Stimulated activated naive CD8-positive, alpha-beta T cell treated with anti-CD3 and anti-CD28 coated beads, Interleukin-15, Interleukin-2, amounts not matched to agents 100 U/mL and 50 U/mL, for 24 hours (primary cell): ENCODE measurements at regions not wholly inside any gene's neighbourhood (a gene's known extent, or its start where the extent isn't known, plus 50 kb on each side); places are given as distances from the start of the nearest gene placed in this dataset.

ENCODE experiments used
- ATAC-seq: fragments of 150-1000 bp; cut with Tn5 transposase; one replicate; pipeline ENCODE4 v1.10.0; 2021
- DNase-seq: peaks from one replicate; pipeline ENCODE4 v3.0.0; 2021

DNA sequence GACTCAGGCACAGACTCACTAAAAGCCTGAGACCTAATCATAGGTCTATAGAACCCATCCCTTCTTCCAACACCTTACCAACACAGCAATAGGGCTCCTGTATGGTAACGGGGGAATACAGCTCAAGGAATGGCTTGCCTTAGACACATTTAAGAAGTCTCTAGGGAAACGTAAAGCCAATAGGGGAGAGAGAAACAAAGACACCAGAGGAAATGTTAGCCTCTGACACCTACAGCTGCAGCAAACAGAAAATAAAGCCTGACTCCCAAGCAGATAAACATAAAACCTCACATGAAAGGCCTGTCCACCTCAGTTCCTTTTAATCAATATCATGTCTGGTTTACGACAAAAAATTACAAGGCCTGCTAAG, 51.1 kb upstream of the NCOA1 start:
- no peak for DNase-seq
- ATAC-seq = no peak

DNA sequence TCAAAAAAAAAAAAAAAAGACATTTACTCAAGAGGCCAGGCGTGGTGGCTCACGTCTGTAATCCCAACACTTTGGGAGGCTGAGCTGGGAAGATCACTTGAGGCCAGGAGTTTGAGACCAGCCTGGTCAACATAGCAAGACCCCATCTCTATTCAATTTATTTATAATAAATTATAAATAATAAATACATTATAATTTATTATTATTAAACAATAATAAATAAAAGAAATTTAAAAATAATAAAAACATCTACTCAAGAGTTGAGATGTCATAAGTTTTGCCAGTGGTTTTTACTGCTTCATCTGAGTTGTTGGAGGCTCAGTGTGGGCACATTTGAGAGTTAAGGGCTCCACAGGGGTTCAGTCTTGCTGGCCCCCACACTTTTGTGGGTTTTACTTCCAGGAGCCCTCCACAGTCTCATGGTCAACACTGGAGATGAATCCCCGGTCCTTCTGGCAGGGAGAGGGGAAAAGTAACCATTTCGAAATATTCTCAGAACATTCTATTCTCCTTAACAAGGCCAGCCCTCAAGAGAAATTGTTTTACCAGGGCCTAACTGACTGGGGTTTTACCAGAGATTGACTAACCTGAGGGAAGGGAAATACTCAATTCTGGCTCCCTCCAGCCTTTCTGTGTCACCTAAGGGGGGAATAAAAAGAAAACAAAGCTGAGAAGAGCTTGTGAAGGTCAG, 51.6 kb upstream of the NCOA1 start:
- no peak for ATAC-seq
- DNase-seq = no peak

DNA sequence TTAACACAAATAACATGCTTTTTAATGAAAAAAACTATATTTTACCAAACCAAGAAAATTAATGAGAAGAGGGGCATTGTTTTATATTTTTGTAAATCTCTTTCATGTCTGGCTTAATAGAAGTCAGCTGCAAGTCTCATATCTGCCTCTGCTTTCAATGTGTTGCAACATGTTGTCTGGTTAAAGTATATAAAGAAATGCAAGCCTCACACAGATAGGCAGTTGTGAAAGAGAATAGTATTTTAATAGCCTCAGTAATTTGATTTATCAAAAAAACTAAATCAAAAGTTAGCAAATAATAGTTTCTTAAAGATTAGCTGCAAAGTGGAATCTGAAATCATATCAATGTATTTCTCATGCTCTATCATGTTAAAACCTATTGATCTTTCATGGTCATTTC, 52.9 kb upstream of the NCOA1 start:
- ATAC-seq (no peak), DNase-seq (no peak)

DNA sequence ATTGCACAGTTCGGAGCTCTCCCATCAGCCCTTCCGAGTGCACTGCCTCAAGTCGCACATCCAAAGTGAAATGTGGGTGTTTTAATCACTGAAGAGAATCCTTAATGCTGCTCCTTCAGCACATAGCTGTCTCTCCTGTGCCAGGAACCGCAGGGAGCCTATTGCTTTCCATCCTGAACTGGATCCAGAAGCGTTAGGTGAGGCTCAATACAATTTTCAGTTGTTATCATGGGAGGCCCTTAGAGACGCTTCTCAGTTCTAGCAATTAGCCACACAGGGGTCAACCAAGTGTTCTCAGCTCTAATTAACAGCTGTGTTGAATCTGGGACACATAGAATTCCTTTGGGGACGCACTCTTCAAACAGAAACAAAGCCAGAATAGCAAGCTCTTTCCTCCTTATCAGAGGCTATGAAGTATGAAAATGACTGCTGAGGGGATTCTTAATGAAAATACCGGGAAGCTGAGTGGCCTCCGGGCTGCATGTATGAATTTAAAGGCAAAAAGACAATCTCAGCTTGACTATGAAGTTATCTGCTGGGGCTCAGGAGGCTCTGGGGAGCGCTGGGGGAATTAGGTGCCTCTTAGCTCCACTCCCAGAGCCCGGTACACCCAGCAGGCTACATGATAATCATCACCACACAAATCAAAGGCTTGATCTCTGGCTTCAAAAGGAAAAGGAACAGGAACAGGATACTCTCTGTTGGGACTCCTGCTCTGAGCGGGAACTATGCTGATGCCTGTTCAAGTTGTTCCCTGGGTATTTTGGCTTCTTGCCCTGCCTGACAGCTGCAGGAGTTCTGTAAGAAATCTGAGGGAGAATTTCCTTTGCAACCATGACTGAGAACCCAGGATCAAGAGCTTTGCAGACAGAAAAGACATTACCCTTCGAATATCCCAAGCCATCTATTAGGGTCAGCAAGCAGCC, 55.4 kb upstream of the NCOA1 start:
- DNase-seq = no peak
- ATAC-seq = no peak

DNA sequence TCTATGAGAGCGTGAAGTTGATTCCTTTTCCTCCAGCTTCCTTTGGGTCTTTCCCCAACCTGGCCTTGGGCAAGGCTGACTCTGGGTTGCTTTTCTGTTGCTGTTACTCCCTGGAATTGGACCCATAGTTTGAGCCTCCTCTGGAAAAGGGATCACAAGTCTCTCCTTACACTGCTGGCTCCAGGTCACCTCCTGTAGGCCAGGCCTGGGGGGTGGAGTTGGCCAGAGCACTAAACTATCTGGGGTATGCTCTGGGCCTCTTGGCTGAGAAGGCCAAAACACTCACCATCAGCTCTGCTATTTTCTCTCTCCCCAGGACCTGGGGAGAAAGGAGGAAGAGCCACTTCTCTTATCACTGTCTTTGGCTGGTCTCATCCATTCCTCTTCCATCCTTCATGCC, 56.5 kb upstream of the NCOA1 start:
- ATAC-seq = no peak
- DNase-seq = no peak

DNA sequence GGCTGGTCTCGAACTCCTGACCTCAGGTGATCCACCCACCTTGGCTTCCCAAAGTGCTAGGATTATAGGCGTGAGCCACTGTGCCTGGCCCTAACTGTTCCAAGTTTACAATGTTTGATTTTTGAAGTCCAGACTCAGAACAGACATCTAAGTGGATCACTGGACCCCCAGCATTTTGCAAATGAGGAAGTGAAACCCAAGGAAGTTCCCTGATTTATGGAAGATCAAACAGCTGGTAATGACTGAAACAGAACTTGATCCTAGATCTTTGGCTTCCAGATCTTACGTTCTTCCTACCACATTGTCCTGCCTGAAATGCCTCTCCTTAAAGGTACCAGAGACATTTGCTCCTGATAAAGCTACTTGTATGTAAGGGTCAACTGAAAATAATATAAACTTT, 58.3 kb upstream of the NCOA1 start:
- DNase-seq = no peak
- no peak for ATAC-seq

DNA sequence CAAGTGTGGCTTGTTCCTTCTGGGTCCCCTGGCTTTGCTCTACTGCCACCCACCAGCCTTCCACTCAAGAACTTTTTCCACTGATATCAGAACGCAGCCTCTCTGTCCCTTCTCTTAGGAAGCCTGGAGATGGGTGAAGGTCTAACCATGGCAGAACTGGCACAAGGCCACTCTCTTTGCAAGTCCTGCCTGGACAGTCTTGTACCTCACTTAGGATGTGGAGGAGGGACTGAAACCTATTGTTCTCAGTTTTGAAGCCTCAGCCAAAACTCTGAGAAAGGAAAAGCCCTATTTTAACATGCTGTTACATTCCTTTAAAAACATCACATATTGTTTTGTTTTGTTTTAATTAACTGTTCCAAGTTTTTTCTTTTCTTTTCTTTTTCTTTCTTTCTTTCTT, 58.9 kb upstream of the NCOA1 start:
- no peak for ATAC-seq
- no peak for DNase-seq

DNA sequence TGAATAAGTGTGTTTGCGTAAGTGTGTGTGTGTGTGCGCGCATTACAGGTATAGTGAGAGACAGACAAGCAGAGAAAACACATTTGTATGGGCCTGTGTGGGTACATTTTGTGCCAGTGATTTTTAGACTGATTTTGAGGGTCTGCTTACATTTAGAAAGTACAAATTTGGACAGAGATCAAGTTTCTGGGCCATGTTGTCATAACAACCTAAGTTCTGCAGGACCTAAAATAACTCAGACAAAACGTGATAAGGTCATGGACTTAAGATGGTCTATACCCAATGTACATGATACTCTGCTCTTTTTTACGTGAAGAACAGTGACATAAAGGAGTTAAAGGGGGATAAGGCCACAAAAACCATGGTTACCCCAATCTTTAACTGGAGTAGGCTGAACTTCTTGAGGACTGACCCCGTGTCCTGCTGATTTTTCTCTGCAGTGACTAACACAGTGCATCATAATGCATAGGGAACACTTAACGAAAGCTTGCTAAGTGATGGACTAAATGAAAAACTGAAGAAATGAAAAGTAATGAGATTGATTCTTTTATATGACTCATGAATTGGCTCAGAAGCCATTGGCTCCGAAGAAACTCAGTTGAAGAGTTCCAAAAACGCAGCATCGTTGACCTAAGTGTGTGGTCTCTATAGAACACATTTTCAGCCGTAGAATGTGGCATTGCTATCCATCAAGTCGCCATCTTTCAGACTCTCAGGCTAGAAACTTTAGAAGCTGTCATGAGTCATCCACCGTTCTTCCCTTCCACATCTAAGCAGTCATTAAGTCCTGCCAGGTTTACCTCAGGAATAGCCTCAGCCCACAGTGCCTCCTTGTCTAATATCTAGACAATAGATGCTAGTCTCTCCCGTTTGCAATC, 61.6 kb upstream of the NCOA1 start:
- DNase-seq = no peak
- ATAC-seq = no peak

DNA sequence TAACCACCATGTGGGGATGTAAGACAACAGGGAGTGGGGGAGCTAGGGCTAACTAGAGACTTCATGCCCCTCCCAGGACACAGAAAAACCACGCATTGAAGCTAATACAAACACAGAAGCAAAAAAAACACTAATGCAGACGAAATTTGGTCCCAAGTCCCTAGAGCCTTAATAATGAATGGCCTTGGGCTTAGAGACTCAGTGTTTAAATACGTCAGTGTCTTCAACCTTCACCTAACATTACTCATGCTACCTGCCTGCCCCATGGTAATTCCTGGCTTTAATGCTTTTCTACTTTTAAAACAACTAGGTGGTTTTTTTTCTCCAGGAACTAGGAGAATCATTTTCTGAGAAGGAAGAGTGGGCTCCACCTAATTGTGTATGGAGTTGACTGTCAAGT, 64.1 kb upstream of the ITSN2 start:
- ATAC-seq (no peak), DNase-seq (no peak)

DNA sequence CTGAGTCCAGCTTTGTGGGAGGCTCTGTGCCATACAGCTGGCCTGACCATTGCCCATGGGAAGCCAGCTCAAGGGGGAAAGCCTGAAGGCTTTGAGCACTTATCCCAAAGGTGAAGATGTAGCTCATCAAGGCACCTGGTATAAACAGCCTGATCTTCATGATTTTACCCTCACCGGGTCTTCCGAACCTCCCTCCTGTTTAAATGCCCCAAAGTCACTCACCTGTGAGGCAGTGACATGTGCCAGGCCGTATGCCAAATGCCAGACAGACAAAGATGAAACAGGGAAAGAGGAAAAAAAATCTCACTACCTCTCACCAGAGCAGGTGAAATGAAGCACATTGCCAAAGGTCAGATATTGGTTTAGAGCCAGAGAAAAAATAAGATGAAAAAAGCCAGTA, 62.8 kb upstream of the ITSN2 start:
- DNase-seq (no peak), ATAC-seq (no peak)

DNA sequence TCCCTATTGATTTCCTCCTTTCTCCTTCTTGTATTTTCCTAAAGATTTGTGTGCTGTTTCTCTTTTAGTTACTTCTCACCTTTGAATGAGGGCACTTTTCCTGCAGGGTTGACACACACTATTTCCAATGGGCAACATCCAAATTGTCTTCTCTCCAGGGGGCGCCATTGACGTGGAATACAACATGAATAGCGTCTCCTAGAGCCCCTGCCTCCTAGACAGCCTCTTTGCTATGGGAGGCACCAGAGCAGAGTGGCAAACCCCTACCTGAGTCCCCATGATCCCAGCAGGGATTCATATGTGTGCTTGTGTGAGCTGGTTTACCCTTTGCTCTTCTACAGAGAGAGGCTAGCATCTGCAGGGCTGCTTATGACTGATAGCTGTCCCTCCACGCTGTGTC, 61.3 kb upstream of the ITSN2 start:
- ATAC-seq (peak; percentile 49), DNase-seq (peak; percentile 74)

DNA sequence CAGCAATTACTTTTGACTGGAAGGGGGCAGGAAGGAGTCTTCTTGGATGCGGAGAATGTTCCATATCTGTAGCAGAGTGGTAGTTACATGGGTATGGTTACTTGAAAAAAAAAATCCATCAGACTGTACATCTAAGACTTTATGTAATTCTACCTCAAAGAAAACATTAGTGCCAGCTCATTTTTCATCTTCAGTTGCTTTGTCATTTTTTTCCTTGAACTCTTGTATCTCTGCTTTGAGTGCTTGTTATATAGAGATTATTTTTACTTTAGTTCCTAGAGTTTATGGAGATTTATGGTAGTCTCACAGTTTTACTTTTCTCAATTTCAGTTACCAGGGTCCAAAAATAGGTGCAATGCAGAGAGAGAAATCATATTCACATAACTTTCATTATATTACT, 60.0 kb upstream of the ITSN2 start:
- no peak for DNase-seq

DNA sequence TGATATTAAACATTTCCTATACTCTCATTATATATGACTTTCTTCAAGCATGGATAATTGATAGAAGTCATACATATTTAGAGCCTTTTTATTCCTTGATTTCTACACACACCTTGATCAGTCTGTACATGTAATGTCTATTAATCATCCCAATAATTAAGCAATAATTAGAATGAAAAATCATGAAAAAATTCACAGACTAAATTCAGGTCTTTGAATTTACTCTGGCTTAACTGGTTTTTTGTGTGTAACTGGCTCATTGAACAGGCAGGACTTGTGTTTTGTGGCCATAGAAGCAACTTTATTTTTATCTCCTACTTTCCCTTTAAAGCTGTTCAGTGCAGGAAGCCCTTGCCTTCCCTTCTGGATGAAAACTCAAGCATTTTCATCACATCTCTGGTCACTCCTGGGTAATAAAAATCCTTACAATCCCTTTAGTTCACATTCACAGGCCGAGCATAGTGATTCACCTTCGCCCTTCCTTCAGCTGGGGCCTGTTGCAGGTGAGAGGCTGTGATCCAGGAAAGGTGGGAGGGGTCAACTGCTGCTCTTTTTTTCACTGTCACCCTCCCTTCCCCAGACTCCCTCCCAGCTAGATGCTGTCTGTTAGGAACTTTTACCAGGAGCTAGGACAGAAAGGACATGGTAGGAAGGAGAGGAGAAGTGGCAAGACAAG, 58.0 kb upstream of the ITSN2 start:
- DNase-seq = no peak
- ATAC-seq = no peak

More for the DNA sequence above, 60.0 kb upstream of the ITSN2 start:
- no peak for ATAC-seq

DNA sequence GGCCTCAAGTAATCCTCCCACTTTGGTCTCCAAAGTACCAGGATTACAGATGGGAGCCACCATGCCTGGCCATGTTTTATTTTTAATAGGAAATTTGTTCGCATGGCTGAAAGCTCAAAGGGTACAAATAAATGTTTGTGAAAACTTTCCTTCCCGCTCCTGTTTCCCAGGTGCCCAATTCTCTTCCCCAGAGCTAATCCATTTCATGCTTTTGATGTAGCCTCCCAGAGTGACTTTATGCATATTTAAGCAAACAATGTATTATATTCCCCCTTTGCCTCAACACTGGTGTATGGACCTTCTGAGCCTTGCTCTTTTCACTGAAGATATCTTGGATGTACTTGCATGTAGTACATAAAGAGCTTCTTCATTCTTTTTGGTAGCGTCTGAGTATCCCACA, 52.5 kb upstream of the ITSN2 start:
- DNase-seq (no peak), ATAC-seq (no peak)

DNA sequence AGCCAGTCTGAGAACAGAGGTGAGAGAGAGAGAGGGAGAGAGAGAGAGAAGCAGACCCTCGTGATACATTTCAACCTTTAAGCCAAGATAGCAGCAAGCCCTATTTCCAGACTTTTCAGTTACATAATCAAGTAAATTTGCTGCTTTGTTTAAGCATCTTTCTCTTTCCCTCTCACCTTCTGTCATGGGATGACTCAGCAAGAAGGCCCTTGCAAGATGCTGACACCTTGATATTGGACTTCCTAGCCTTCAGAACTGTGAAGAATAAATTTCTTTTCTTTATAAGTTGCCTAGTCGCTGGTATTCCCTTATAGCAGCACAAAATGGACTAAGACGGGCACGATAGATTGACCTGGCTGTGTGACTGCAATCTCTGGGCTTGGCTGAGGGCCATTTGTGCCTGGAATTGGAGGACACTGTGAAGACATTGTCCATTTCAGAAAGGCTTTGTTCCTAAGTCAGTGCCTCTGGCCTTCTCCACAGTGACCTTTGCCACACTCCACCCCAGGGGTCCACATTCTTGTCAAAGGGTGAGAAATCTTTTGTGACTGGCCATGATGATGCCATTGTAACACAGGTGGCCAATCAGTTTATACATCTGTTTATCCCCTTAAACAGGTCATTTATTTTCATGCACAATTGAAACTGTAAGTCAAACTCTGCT, 51.3 kb upstream of the ITSN2 start:
- no peak for ATAC-seq
- DNase-seq = no peak

DNA sequence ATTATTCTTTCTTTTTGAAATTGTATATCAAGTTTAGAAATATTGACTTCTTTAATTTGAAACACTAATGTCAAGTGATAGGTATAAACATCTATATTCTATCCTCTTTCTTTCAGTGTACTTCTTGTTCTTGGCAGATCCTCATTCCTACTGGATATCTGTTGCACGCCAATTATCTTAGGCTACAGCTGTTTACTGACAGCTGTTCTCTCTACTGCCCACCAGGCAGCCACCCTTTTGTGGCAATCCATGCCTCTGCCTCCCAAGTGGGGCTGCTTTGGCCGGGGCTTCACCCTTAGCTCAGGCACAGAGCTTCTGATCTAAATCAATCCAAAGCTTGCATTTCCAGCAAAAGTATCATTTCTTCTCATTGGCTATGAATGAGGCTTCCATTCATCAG, 50.6 kb upstream of the ITSN2 start:
- DNase-seq (no peak), ATAC-seq (no peak)

DNA sequence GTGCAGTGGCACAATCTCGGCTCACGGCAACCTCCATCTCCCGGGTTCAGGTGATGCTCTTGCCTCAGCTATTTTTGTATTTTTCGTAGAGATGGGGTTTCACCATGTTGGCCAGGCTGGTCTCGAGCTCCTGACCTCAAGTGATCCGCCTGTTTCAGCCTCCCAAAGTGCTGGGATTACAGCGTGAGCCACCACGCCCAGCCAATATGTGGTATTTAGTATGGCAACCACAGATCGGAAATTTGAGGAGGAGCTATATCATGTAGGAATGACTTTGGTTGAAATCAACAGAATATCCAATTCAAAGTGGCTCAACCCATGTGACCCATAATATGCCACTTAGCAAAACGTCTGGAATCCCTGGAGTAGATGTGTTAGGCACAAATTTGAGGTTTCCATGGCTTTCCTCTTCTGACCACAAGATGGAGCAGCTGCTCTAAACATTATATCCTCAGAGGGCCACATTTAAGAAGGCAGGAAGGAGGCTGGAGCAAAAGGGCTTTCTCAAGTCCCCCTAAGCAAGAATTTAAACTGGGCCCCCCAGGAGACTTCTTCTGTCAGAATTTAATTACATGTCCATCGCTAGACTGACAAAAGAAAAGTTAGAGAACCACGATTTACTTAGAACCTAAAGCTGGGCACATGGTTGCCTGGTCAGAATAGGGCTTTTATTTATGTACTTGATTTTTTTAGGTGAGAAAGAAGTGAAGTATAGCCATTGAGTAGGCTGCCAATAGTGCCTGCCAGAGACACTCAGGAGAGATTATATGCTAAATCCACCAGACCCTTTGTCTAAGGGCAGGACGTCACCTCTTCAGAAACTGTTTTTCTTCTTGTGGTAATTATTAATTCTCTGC, 49.6 kb upstream of the ITSN2 start:
- no peak for ATAC-seq
- peak; percentile 24 for DNase-seq
